GM23248 (cell line): ENCODE measurements at regions not wholly inside any gene's neighbourhood (a gene's known extent, or its start where the extent isn't known, plus 50 kb on each side); places are given as distances from the start of the nearest gene placed in this dataset.

Source experiments
- EZH2 ChIP-seq: fragments of 200-600 bp; sonication (generic); IDR thresholded peaks from 2 replicates; pipeline ENCODE4 v1.6.1; 2018; ENCODE audit warnings: antibody characterized with exemption, mild to moderate bottlenecking; ENCODE audit not compliant: insufficient read depth, poor library complexity, severe bottlenecking
- EZH2phosphoT487 ChIP-seq: fragments of 200-600 bp; sonication (generic); IDR thresholded peaks from 2 replicates; pipeline ENCODE4 v1.6.1; 2018; ENCODE audit warnings: antibody characterized with exemption, moderate library complexity, mild to moderate bottlenecking, low read depth; ENCODE audit not compliant: insufficient read depth

DNA sequence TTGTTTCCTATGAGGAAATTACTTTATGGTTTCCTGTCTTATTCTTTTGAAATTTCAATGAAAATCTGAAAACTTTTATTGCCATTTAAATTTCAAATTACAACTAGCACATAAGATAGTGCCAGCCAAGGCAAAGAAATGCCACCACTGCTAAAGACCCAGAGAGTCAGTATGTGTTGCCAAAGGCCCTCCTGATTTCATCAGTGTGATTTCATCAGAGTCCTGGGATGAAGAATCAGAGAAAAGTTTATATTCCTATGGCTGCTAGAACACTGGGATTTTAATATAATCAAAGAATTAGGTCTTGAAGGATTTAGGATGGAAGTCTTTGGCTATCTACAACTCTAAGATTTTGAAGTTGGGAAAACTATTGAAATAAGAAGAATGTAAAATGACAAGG, 434.2 kb upstream of the CCDC54 start:
- no peak for TF ChIP-seq EZH2phosphoT487
- no peak for TF ChIP-seq EZH2
